Upper lobe of left lung (tissue), 6 donors: ENCODE measurements at regions not wholly inside any gene's neighbourhood (a gene's known extent, or its start where the extent isn't known, plus 50 kb on each side); places are given as distances from the start of the nearest gene placed in this dataset.

Experiments used
- ATAC-seq, 2 donors: fragments of 200-7000 bp; cut with Tn5 transposase; one replicate each; pipeline ENCODE4 v1.9.1; 2022; ENCODE audit warnings: mild to moderate bottlenecking in 2 of 2, moderate library complexity in 2 of 2; ENCODE audit not compliant: low FRiP score in 2 of 2
- DNase-seq, 2 donors: peaks; one replicate each; pipeline ENCODE4 v3.0.0-alpha.2; 2019 to 2020
- H3K27ac ChIP-seq, 4 donors: fragments of 200-600 bp; sonication (generic); one replicate each; pipeline ENCODE4 v1.5.1; 2016 to 2019
- H3K27me3 ChIP-seq, 4 donors: fragments of 200-600 bp; sonication (generic); one replicate each; pipeline ENCODE4 v1.5.1; 2017 to 2019
- H3K36me3 ChIP-seq, 4 donors: fragments of 200-600 bp; sonication (generic); one replicate each; pipeline ENCODE4 v1.5.1; 2016 to 2019
- H3K4me1 ChIP-seq, 4 donors: fragments of 200-600 bp; sonication (generic); one replicate each; pipeline ENCODE4 v1.5.1; 2018 to 2019
- H3K4me3 ChIP-seq, 4 donors: fragments of 200-600 bp; sonication (generic); one replicate each; pipeline ENCODE4 v1.5.1; 2017 to 2019; ENCODE audit warnings: mild to moderate bottlenecking in 2 of 4, moderate library complexity in 1 of 4
- H3K9me3 ChIP-seq, 4 donors: fragments of 200-600 bp; sonication (generic); one replicate each; pipeline ENCODE4 v1.5.1; 2018 to 2019
- EP300 ChIP-seq, 4 donors: sonication (generic); formaldehyde crosslinking; IDR thresholded peaks; one replicate each; pipeline ENCODE4 v1.5.1; 2017; ENCODE audit warnings: antibody characterized with exemption in 4 of 4, control low read depth in 2 of 4
- POLR2A ChIP-seq, 4 donors: fragments of 450-650 bp; IDR thresholded peaks; one replicate each; pipeline ENCODE4 v1.5.1; 2016 to 2017; ENCODE audit warnings: antibody characterized with exemption in 4 of 4, mild to moderate bottlenecking in 2 of 4
- POLR2AphosphoS5 ChIP-seq, 2 donors: sonication (generic); formaldehyde crosslinking; IDR thresholded peaks; one replicate each; pipeline ENCODE4 v1.5.1; 2017; ENCODE audit warnings: antibody characterized with exemption in 2 of 2
- WGBS, 2 donors: methylation state at CpG; one replicate each; pipeline ENCODE4 v1.1.5; 2017 to 2018; 5-methylcytosine and 5-hydroxymethylcytosine counted together
- TF ChIP-seq, protein P1 (sequence below), 6 experiments: fragments of 450-650 bp in 4 of 6; fragments of 200-600 bp in 2 of 6; sonication (generic) in 2 of 6; IDR thresholded peaks; one replicate each; pipeline ENCODE4 v1.5.1; 2016 to 2019; ENCODE audit warnings: antibody characterized with exemption in 6 of 6
- donor health status: DM: no; HTN: no; CAD: no; lungs with moderate emphysema.
- donor health status: DM: no; HTN: yes; CAD: no; lungs with severe emphysema.

DNA sequence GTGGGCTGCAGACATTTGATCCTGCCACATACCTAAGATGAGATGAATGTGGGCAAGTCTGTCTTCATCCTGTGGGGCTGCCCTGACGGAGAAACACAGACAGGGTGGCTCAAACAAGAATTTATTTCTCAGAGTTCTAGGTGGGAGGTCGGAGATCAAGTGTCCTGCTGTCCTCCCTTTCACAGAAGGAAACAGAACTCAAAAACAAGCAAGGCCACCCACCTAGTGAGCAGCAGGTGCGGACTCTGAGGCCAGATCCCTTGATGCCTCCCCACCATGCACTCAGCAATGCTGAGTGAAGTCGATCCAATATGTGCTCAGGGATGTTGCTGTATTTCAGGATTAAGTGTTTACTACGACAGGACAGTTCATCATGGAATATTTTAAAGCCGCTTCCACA is 63.0 kb upstream of the SNTG2 start:
- no peak for ATAC-seq
- TF ChIP-seq POLR2A (IDR thresholded peaks at IDR 0.05), result no peak
- TF ChIP-seq EP300 (IDR thresholded peaks at IDR 0.05), result no peak
- TF ChIP-seq, protein P1, sequence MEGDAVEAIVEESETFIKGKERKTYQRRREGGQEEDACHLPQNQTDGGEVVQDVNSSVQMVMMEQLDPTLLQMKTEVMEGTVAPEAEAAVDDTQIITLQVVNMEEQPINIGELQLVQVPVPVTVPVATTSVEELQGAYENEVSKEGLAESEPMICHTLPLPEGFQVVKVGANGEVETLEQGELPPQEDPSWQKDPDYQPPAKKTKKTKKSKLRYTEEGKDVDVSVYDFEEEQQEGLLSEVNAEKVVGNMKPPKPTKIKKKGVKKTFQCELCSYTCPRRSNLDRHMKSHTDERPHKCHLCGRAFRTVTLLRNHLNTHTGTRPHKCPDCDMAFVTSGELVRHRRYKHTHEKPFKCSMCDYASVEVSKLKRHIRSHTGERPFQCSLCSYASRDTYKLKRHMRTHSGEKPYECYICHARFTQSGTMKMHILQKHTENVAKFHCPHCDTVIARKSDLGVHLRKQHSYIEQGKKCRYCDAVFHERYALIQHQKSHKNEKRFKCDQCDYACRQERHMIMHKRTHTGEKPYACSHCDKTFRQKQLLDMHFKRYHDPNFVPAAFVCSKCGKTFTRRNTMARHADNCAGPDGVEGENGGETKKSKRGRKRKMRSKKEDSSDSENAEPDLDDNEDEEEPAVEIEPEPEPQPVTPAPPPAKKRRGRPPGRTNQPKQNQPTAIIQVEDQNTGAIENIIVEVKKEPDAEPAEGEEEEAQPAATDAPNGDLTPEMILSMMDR (IDR thresholded peaks at IDR 0.05), result no peak
- TF ChIP-seq POLR2AphosphoS5 (IDR thresholded peaks at IDR 0.05), result no peak
- H3K36me3 ChIP-seq, result no peaks in the 10 kb centered on the region
- no peaks in the 10 kb centered on the region for H3K27me3 ChIP-seq
- H3K4me3 ChIP-seq, result no peak overlapping the region
- no peak overlapping the region for H3K27ac ChIP-seq
- H3K9me3 ChIP-seq, result no peaks in the 10 kb centered on the region
- WGBS, 2 donors, result 69 to 85% methylated on average over 6 of the region's 6 CpGs
- H3K4me1 ChIP-seq, result no peaks in the 10 kb centered on the region
- no peak for DNase-seq

GRCh38 chr2:886072-887022 is 64.3 kb upstream of the SNTG2 start:
- no peak for ATAC-seq
- TF ChIP-seq POLR2AphosphoS5 (IDR thresholded peaks at IDR 0.05) (no peak), EP300 (IDR thresholded peaks at IDR 0.05) (no peak), POLR2A (IDR thresholded peaks at IDR 0.05) (no peak)
- TF ChIP-seq, protein P1 (IDR thresholded peaks at IDR 0.05), result no peak

DNA sequence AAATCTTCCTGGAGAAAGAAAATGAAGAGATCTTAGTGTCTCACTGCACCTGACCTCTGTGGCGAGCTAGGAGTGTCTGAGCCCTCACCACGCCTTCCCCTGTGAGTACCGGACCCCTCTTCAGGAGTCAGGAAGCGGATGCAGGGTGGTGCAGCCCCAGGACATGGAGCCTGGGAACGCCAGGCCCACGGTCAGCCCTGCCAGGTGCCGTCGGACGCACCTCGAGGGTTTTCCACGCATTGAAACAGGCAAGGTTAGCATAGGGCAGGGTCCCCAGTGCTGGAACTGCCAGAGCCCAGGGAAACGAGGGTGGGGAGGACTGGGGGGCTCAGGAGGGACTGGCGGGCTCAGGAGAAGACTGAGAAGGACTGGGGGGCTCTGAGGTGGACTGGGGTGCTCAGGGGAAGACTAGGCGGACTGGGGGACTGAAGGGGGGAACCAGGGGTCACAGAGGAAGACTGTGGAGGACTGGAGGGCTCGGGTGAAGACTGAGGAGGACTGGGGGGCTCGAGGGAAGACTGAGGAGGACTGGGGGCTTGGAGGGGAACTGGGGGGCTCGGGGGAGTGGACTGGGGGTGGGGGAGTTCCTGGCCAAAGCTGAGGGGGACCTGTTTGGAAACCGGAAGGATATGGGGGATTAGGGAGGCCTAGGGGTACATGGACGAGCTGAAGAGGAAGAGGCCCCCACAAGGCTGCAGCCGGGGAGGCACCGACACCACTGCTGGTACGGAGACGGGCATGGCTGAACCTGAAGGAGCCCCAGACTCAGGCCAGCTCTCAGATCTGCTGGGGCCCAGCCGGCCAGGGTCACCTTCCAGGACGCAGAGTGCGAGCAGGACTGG is 65.2 kb upstream of the SNTG2 start:
- WGBS, 2 donors, result 70 to 71% methylated on average over 21 to 25 of the region's 26 CpGs
- DNase-seq, result no peak
- no peaks in the 10 kb centered on the region for H3K27me3 ChIP-seq

More at GRCh38 chr2:886072-887022, 64.3 kb upstream of the SNTG2 start:
- H3K36me3 ChIP-seq, result no peaks in the 10 kb centered on the region
- DNase-seq, result no peak
- no peak overlapping the region for H3K4me3 ChIP-seq
- no peaks in the 10 kb centered on the region for H3K27me3 ChIP-seq
- H3K4me1 ChIP-seq, result no peaks in the 10 kb centered on the region
- no peaks in the 10 kb centered on the region for H3K9me3 ChIP-seq
- H3K27ac ChIP-seq, result no peak overlapping the region
- 87 to 92% methylated on average over 33 to 34 of the region's 34 CpGs for WGBS, 2 donors

GRCh38 chr2:883803-884748 is 66.6 kb upstream of the SNTG2 start:
- ATAC-seq (no peak), DNase-seq (no peak)
- Histone ChIP-seq H3K27ac (no peak overlapping the region), H3K9me3 (no peaks in the 10 kb centered on the region), H3K4me1 (no peaks in the 10 kb centered on the region), H3K4me3 (no peak overlapping the region), H3K36me3 (no peaks in the 10 kb centered on the region), H3K27me3 (no peaks in the 10 kb centered on the region)
- 51 to 57% methylated on average over 21 of the region's 21 CpGs for WGBS, 2 donors
- TF ChIP-seq EP300 (IDR thresholded peaks at IDR 0.05) (no peak), POLR2A (IDR thresholded peaks at IDR 0.05) (no peak), POLR2AphosphoS5 (IDR thresholded peaks at IDR 0.05) (no peak)
- TF ChIP-seq, protein P1 (IDR thresholded peaks at IDR 0.05), result no peak

More for the DNA sequence above, 65.2 kb upstream of the SNTG2 start:
- ATAC-seq, result no peak
- H3K27ac ChIP-seq, result no peak overlapping the region
- H3K36me3 ChIP-seq, result no peaks in the 10 kb centered on the region
- no peak overlapping the region for H3K4me3 ChIP-seq
- TF ChIP-seq POLR2AphosphoS5 (IDR thresholded peaks at IDR 0.05) (no peak), EP300 (IDR thresholded peaks at IDR 0.05) (no peak), POLR2A (IDR thresholded peaks at IDR 0.05) (no peak)
- TF ChIP-seq, protein P1 (IDR thresholded peaks at IDR 0.05), result no peak
- no peaks in the 10 kb centered on the region for H3K9me3 ChIP-seq
- no peaks in the 10 kb centered on the region for H3K4me1 ChIP-seq
